Stimulated activated CD8-positive, alpha-beta memory T cell treated with anti-CD3 and anti-CD28 coated beads, Interleukin-2, amount 100 ng/mL, for 1 hour (primary cell): ENCODE measurements at regions not wholly inside any gene's neighbourhood (a gene's known extent, or its start where the extent isn't known, plus 50 kb on each side); places are given as distances from the start of the nearest gene placed in this dataset.

Experiments used
- DNase-seq, 2 donors: peaks; one replicate each; pipeline ENCODE4 v3.0.0-alpha.2; 2020; ENCODE audit warnings: low read depth in 2 of 2

GRCh38 chr4:140316799-140317198 lies 56.6 kb upstream of the SCOC start:
- no peak for DNase-seq

GRCh38 chr4:140315970-140316369 lies 57.5 kb upstream of the SCOC start:
- no peak for DNase-seq

GRCh38 chr4:140315438-140315837 lies 58.0 kb upstream of the SCOC start:
- DNase-seq: no peak

- DNase-seq: no peak
These were observed 58.4 kb upstream of the SCOC start for GRCh38 chr4:140315019-140315418.

- DNase-seq: no peak
These were observed 61.3 kb upstream of the SCOC start for GRCh38 chr4:140312100-140312499.

GRCh38 chr4:140311257-140311835 lies 62.1 kb upstream of the SCOC start:
- DNase-seq: no peak

GRCh38 chr4:140309124-140309870 lies 64.1 kb upstream of the SCOC start:
- DNase-seq: no peak

GRCh38 chr4:140308366-140309123 lies 64.9 kb upstream of the SCOC start:
- DNase-seq: no peak

- DNase-seq: no peak
These were observed 68.4 kb upstream of the SCOC start for GRCh38 chr4:140305053-140305452.

- no peak for DNase-seq
These were observed 69.1 kb upstream of the SCOC start for GRCh38 chr4:140304346-140304745.

GRCh38 chr4:140302151-140302859 lies 71.1 kb upstream of the SCOC start:
- DNase-seq: no peak

- DNase-seq: no peak
These were observed 73.0 kb upstream of the SCOC start for GRCh38 chr4:140300271-140300970.

GRCh38 chr4:140298001-140298400 lies 75.4 kb upstream of the SCOC start:
- no peak for DNase-seq

GRCh38 chr4:140297221-140297570 lies 76.2 kb upstream of the SCOC start:
- DNase-seq: no peak

GRCh38 chr4:140296335-140297220 lies 76.9 kb upstream of the SCOC start:
- DNase-seq: no peak

- no peak for DNase-seq
These were observed 79.5 kb upstream of the SCOC start for GRCh38 chr4:140293979-140294378.

- no peak for DNase-seq
These were observed 82.2 kb upstream of the SCOC start for GRCh38 chr4:140291259-140291658.

GRCh38 chr4:140289486-140289885 lies 84.0 kb upstream of the SCOC start:
- no peak for DNase-seq

GRCh38 chr4:140286456-140286855 lies 87.0 kb upstream of the SCOC start:
- DNase-seq: no peak

- no peak for DNase-seq
These were observed 89.0 kb upstream of the SCOC start for GRCh38 chr4:140284456-140284855.
